ENCODE measurements at regions not wholly inside any gene's neighbourhood (a gene's known extent, or its start where the extent isn't known, plus 50 kb on each side); places are given as distances from the start of the nearest gene placed in this dataset.

DNA sequence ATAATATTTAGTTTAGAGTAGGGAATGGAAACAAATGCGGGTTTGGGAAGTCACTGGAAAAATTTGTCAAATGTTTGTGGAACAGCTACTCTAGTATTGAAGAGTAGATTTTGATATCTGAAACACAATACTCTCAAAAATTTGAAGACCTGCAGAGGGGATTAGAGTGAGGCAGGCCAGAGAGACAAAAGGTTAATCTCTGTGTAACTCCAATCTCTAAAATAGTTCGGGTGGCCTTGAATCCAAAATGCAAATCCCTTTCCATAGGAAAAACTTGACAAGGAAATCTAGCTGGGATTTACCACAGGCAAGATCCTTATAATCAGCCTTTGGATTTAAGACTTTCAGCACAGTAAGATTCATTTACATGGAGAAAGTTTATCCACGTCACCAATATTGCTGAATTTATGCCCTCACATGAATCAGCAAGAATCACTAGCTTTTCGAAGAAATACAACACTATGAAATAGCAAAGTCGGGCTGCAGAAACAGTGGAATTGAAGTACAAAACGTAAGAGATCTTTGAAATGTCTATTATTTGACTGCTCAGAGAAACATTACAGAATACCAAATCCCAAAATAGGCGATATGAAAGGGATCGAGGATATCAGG is 423.7 kb upstream of the ZNF804A start (continued):
- TF ChIP-seq POLR3G (IDR thresholded peaks at IDR 0.05; ENCODE audit: extremely low read depth, insufficient read length, insufficient replicate concordance): no peak
- no peak for TF ChIP-seq NFE2L1 (tag; IDR thresholded peaks at IDR 0.05; ENCODE audit: borderline replicate concordance, low read depth)
- no peak for TF ChIP-seq ZNF778 (CRISPR knock-in tag; IDR thresholded peaks at IDR 0.05)
- TF ChIP-seq ATF1 (CRISPR knock-in tag; IDR thresholded peaks at IDR 0.05): no peak
- peak; percentile 48; the same call in 1 of the 2 replicates for TF ChIP-seq ATF1 (tag; IDR thresholded peaks at IDR 0.05)
- TF ChIP-seq, protein P1, sequence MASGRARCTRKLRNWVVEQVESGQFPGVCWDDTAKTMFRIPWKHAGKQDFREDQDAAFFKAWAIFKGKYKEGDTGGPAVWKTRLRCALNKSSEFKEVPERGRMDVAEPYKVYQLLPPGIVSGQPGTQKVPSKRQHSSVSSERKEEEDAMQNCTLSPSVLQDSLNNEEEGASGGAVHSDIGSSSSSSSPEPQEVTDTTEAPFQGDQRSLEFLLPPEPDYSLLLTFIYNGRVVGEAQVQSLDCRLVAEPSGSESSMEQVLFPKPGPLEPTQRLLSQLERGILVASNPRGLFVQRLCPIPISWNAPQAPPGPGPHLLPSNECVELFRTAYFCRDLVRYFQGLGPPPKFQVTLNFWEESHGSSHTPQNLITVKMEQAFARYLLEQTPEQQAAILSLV (tag; IDR thresholded peaks at IDR 0.05): no peak
- peak; percentile 74 for TF ChIP-seq NFE2 (IDR thresholded peaks at IDR 0.05; ENCODE audit: low read depth)
- no peak for TF ChIP-seq CHCHD3 (CRISPR knock-in tag; IDR thresholded peaks at IDR 0.05)
- no peak for TF ChIP-seq HEY1 (CRISPR knock-in tag; IDR thresholded peaks at IDR 0.05; ENCODE audit: borderline replicate concordance)
- TF ChIP-seq GATAD2B (IDR thresholded peaks at IDR 0.05; ENCODE audit: borderline replicate concordance): no peak
- TF ChIP-seq ZFX (CRISPR knock-in tag; IDR thresholded peaks at IDR 0.05): no peak
- no peak for TF ChIP-seq SIRT6 (IDR thresholded peaks at IDR 0.05; ENCODE audit: low read depth, low read length)
- no peak for TF ChIP-seq SP2 (IDR thresholded peaks at IDR 0.05; ENCODE audit: extremely low read depth, low read depth, low read length, poor library complexity, severe bottlenecking)
- TF ChIP-seq ZNF316 (IDR thresholded peaks at IDR 0.05): peak; percentile 62
- 0 out of 2 replicates have a peak, but pooled peaks have one; percentile 36 for TF ChIP-seq MAFG (tag; conservative IDR thresholded peaks at IDR 0.05)
- no peak for TF ChIP-seq CTBP1 (IDR thresholded peaks at IDR 0.05; ENCODE audit: borderline replicate concordance)
